WTC11 (cell line): ENCODE measurements at regions not wholly inside any gene's neighbourhood (a gene's known extent, or its start where the extent isn't known, plus 50 kb on each side); places are given as distances from the start of the nearest gene placed in this dataset.

Experiments
- CBFB ChIP-seq: sonication (generic); formaldehyde crosslinking; IDR thresholded peaks from 2 replicates; pipeline ENCODE4 v1.8.1; 2022; ENCODE audit warnings: mild to moderate bottlenecking, low read depth, missing genetic modification reagents
- CTCF ChIP-seq: fragments of 200-600 bp; IDR thresholded peaks from 2 replicates; pipeline ENCODE4 v1.8.0; 2022; ENCODE audit warnings: antibody characterized with exemption
- ESRRA ChIP-seq: sonication (generic); formaldehyde crosslinking; IDR thresholded peaks from 2 replicates; pipeline ENCODE4 v1.8.1; 2022; ENCODE audit warnings: mild to moderate bottlenecking, missing genetic modification reagents, borderline replicate concordance
- HMGA2 ChIP-seq: fragments of 250-450 bp; sonication (Bioruptor Pico); IDR thresholded peaks from 2 replicates; pipeline ENCODE4 v1.4.0; 2021; ENCODE audit warnings: mild to moderate bottlenecking, moderate library complexity
- ZSCAN18 ChIP-seq: fragments of 250-450 bp; sonication (Bioruptor Pico); IDR thresholded peaks from 2 replicates; pipeline ENCODE4 v2.1.2; 2022; ENCODE audit warnings: mild to moderate bottlenecking, moderate library complexity

GRCh38 chr5:124669956-124670721 lies 76.3 kb downstream of the ZNF608 start:
- TF ChIP-seq ESRRA (CRISPR knock-in tag): no peak
- TF ChIP-seq CTCF: no peak
- no peak for TF ChIP-seq ZSCAN18
- no peak for TF ChIP-seq HMGA2 (CRISPR knock-in tag)
- TF ChIP-seq CBFB: no peak
